GM19240 (cell line): ENCODE measurements at regions not wholly inside any gene's neighbourhood (a gene's known extent, or its start where the extent isn't known, plus 50 kb on each side); places are given as distances from the start of the nearest gene placed in this dataset.

Experiments
- DNase-seq: peaks from one replicate; pipeline ENCODE4 v3.0.0; 2011; ENCODE audit warnings: low spot score; ENCODE audit not compliant: insufficient read length

DNA sequence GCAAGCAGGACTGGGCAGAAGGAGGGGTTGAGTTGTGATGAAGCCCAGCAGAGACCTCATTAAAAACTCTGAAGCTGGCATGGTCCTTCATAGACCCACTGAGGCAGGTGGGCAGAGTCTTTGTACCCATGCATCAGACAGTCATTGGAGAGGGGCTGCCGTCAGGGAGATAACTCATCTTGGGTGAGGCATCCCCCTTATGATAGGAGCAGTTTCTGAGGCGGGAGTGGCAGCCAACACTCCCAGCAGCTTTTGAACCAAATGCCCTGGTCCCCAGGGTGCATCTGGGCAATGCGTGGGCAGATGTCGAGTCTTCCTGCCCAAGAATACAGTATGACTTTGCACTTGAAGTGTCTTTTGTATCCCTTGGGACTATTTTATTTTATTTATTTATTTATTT is 68.1 kb downstream of the HTR5A start:
- no peak for DNase-seq

DNA sequence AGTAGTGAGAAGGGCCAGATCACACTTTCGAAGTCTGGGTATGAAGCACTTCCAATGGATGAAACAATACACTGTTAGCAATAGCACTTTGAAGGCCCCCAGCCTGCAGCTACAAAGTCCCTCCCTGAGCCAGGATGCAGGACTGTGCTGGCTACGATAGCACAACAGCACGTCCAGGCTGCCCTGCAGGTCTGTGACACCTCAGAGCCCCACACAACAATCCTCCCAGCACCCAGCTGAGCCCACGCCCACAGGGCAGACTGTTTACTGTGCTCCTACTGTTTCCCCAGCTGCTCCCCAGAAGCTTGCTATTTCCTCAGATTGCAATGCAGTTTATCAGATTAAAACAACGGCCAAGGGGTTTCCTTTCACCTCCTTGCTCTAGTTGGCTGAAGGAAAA is 71.4 kb downstream of the HTR5A start:
- no peak for DNase-seq

DNA sequence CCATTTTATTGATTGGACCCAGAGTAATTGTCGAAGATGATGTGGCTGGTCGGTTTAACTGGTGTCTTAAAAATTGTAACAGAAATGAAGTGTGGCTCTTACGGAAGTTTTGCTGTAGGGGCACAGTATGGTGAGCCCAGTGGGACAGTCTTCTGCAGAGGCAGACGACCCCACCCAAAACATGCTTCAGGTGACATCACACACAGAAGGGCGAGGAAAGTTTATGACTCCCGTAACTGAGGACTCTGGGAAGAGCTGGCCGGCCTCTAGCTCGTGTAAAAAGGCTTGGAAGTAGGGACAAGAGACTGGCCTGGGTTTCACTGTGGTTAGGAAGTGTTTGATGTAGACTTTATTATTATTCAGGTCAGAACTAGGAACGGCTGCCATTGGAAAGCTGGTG is 73.3 kb downstream of the HTR5A start:
- no peak for DNase-seq

DNA sequence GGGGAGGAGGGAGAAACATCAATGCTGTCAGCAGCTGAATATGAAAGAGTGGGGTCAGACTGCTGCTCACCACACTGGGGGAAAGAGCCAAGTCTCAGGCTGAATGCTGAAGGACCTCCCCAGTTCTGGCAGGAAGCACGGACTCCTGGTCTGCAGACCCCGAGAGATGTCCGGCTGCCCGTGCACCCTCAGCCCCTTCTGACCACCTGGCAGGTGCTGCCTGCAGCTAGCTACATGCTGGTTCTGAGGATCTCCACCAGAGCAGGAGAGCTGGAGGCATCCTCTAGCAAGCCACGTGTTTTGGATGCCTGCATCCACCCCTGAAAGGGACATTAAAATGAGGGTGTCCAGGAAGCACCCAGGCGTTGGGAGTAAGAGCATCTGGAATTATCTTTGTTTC is 74.2 kb downstream of the HTR5A start:
- DNase-seq = no peak

DNA sequence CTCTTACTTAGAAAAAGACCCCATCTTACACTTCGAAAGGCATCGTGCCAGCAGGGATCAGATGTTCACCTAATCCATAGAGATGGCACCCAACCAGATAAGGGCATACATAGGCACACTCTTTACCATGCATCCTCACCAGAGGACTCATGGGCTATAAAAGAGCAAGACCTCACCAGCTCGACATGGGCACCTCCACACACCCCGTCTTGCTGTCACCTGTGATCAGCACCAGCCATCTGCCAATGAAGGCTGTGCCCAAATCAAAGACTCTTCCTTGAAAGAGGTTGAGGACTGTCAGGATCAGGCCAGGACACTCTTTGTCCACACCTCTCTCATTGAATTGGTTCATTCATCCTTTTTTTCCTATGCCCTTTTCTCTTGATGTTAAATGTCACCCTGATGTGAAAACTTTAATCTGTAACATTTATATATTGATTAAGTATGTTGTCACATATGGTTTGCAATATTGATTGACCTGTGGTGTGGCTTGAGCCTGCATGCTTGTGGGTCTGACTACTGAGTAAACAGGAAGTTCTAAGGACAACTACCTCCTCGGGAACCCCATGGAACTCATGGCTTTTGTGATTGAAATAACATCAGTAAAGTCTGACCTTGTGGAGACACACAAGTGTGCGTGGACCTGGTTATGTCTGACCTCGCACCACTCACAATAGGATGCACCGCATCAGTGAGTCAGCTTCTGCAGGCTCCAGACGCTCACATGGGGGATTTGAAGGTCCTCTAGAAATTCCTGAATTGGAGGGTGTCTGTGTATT is 75.5 kb downstream of the HTR5A start:
- DNase-seq = no peak

DNA sequence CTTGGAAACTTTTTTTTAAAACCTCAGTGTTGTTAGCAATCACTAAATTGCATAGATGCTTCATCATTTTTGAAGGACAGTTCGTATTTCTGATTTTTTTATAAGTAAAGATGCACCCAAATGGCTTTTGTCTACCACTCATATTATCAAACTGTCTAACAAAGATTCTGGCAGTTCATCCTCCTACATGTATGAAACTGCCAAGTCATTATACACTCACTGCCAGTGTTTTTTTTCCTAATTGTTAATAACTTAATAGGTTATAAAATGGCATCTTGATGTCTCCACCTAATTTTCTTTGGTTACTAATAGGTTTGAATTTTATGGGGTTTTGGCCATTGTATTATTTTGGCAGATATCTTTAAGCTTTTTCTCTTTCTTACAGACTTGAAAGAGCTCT is 77.0 kb downstream of the HTR5A start:
- no peak for DNase-seq

DNA sequence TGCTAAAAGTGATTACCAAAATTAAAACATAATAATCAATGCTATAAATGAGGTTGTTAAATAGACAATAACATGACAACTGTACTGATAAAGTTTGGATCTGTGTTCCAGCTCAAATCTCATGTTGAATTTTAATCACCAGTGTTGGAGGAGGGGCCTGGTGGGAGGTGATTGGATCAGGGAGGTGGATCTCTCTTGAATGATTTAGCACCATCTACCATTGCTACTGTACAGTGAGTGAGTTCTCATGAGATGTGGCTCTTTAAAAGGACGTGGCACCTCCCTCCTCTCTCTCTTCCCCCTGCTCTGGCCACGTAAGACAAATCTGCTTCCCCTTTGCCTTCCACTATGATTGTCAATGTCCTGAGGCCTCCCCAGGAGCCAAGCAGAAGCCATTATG is 77.5 kb downstream of the HTR5A start:
- no peak for DNase-seq

DNA sequence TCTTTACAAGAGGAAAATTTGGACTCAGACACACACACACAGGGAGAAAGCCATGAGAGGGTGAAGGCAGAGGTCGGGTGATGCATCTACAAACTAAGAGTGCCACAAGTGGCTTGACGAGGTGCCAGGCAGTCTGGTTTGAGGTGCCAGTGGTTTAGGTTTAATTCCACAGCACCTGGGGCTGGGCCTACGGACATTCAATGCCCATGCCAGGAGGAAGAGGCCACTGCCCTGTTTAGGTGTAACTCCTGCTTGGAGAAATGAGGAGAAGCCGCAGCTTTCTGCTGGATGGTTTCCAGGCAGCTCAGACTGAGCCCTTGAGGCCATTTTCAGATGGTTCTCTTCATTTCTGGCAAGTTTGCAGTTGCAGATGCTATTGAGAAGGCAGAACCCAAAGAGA is 83.6 kb downstream of the HTR5A start:
- no peak for DNase-seq

DNA sequence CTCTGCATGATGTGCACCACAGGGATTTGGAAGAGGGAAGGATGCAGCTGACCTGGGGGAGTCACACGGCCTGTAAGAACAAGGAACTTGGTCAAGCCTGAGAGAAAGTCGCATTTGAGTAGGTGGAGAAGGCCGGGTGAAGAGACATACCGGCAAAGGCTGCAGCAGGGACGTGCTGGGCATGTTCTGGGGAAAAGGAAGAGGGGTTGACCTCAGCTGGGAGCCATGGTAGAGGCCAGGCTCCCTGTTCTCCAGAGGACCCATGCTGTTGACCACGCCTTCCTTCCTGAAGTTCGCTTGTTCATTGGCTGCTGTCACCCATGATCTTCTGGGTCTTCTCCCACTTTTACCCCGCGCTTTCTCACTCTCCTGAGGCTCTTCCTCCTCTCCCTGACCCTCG is 84.5 kb downstream of the HTR5A start:
- DNase-seq = no peak

DNA sequence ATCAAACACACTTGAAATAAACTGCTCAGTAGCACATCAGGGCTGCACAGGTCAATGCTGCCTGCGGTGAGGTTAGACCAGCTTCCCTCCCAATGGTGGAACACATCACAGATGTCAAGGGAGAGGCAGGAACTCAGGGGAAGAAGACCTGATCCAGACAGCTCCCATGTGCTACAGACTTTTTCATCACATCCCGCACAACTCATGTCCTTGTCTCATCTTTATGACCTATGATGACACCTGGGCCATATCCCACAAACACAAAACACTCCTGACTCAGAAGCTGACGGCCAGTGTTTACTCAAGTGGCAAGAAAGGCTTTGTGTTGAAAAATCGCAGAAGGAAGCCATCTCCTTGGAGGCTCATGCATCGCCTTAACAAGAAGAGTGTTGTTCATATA is 91.6 kb downstream of the HTR5A start:
- DNase-seq = no peak

DNA sequence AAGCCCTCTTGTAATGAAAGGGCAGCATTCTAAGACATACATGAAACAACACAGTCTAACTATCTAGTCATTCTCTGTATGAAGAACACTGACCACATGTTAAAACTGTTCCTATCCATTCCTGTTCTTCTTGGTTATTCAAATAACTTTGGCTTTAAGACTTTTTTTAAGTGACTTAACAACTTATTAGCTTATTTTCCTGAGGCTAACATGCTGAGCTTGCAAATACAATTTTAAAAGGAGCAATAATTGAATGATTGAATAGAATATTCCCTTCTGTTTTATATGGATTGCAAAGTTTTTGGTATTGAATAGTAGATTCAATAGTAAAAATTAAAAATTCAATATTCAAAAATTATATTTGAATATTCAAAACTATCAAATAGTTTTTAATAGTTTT is 92.3 kb downstream of the HTR5A start:
- DNase-seq = no peak

DNA sequence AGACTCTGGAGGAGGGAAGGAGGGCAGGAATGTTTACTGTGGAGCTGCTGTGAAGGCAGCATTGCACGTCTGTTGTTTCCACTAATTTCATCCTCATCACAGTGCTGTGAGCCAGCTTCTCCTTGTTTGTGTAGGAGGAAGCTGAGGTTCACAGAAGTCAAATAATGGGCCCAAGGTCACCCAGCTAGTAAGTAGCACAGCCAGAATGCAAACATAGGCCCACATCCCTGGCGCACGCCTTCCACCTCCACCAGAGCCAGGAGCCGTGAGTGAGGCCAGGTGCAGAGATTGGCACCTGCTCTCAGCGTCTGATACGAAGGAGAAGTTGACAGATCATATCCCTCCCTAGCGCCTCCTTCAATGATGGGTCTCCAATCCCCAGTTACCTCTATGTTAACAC is 93.6 kb downstream of the HTR5A start:
- no peak for DNase-seq

DNA sequence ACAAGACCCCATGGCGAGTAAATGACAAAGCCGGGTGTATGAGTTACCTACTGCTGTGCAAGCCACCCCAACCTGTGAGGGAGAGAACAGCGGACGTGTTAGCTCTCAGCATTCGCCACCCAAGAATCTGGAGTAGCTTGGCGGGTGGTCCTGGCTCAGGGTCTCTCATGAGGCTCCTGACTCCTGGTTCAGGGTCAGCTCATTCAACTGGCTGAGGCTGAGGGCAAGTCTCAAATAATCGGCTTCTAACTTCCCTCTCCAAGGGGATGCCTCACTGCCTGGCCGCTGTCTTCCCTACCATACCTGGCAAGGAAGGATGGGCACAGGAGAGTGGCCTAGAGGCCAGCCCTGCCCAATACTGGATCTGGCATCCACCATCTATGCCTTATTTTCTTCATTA is 94.2 kb downstream of the HTR5A start:
- DNase-seq = no peak

DNA sequence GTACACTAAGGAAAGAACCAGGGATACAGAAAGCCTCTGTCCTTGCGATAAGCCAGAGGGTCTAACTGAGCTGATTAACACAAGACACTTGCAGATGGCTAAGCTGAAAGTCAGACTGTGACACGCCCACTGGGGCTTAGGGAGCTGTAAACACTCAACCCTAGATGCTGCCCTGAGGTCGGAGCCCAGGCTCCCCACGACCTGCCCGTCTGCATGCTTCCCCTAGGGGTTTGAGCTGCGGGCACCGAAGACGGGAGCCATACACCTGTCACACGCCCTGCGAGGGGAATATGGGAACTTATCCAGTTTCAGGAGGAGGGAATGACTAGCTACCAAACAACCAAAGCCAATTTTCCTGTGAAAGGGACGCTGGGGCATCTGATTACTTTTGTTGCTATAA is 96.0 kb downstream of the HTR5A start:
- no peak for DNase-seq

DNA sequence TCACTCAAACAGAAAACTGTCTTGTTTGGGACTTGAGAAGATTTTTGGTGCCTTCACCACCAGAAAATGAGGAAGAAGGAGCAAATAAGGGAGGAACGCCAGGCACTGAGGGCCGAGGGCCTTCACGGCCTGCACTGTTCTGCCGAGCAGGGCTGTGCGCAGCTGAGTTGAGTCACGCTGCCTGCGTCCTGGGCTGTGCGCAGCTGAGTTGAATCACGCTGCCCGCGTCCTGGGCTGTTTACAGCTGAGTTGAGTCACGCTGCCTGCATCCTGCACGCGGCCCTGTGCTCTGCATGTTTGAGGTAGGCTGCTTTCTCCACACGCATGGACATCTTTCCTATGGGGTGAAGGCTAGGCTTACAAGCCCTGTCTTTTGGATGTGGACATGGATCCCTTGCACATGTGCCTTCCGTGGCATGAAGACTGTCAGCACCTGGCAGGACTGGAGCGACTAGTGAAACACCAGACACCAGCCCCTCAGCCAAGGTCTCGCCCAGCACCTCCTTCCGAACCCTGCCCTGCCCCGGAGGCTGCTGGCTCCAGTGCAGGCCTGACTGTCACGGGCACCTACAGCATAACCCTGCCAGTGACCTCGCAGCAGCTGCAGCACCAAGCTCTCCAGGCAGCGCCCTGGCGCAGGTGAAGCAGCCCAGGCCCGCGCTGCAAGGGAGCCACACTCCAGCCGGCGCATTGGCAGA is 96.7 kb downstream of the HTR5A start:
- DNase-seq = no peak

DNA sequence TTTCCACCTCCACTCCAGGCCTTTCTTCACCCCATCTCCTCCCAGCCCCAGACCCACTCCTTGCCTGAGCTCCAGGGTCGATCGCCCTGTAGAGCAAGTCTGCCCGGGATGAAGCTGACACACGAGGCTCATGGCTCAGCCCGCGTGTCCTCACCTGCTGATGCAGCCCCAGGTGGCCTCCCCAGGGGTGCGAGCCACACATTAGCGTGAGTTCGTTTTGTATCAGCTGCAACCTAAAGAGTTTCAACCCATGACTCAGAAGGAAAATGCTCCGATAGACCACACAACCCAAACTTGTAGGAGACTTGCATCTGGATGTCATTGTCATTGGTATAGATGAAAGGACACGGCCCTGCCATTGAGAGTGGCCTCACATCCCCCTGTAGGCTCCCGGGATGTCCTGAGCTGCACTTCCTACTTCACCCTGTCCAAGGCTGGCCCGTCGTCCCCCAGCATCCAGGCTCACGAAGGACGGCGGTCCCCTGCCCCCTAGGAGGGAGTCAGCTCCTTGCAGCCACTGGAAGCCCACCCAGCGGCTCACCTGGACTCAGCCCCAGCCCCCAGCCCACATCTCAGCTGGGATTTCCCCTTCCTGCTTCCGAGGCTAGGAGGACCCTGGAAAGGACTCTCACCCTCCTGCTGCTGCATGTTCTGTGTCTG is 97.7 kb downstream of the HTR5A start:
- DNase-seq = no peak

DNA sequence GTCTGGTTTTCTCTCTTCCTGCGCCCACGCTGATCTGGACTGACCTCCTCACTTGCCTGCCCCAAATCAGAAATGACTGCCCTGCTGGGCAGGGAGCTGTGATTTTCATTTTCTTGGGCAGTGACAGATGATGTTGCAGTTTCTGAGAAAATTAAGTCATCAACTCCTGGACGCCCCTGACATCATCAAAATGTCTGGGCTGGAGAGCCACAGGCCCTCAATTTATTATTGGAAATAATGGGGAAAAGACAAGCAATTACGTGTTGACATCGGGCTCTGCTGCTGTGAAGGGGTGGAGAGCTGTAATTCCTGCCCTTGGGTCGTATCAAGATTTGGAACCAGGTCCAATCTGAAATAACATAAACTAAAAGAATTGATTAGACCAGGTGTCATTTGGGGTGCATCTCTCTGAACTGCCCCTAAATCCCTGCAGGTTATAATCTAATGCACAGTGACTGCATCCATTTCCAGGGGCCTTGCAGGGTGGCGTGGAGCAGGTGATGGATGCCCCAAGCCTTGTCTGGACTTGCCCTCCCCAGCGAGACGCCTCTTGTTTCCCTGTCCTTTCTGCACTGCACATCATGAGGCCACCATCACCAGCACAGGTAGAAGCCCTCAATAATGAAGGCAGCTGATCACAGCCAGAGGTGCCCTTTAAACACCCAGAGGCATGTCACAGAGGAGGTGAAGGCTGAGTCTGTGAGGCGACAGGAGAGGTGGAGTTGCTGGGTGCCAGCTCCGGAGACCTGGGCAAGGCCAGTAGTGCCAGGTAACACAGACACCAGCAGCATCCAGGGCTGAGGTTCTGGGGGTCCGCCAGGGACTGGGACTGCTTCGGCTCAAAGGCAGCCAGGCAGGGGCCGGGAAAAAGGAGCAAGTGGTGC is 98.7 kb downstream of the HTR5A start:
- DNase-seq = no peak

DNA sequence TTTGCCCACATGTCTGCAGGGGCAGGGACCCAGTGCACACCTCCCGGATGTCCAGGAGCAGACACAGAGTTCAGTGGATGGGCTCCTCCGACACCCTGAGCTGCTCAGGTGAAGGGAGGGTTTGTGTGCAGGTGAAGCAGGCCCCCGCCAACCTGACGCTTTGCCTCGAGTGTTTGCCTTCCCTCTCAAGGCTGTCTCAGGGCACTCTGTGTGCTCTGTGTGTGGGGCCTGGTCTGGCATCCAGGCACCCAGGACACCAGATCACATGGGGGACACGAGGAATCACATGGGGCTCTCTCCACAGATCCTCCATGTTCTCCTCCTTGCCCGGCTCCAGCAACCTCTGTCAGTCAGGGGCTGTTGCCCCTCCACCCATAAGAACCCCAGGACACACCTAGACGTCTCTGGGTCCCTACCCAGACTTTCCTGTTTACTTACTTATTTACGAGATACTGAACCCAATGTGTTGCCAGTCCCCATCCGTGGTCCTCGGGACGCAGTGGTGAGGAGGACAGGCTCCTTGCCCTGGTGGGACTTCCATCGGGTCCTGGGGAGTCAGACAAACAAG is 99.5 kb downstream of the HTR5A start:
- no peak for DNase-seq

DNA sequence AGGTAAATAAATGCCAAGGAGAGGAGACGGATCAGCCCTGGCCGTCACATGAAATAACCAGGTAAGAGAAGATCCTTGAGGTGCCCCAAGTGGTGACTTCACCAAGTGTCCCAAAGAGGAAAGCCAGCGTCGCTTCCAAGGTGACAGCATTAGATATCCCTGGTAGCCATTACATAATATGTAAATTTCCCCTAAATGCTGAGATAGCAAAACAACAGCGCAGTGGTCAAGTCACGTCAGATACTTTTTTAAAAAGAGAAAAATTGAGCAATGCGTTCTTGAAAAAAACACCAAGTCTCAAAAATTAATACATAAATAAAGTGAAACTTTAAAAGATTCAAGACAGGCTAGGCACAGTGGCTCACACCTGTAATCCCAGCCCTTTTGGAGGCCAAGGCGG is 100.2 kb downstream of the HTR5A start:
- DNase-seq = no peak

DNA sequence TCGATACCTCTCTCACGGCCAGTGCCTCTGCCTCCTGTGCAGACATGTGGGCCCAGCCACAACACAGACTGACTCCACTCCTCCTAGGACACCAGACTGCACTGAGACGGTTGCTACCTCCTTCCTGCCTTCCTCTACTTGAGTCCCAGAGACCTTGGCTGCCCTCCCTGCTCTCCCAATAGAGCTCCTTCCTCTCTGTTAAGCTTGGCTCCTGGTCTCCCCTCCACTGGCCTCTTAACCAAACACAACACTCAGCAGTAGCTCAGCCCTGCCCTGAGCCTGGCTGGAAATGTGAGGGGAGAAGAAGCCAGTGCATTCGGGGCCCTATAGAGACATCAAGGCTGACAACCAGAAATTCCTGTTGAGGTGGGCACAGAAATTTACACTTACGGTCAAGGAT is 102.0 kb downstream of the HTR5A start:
- no peak for DNase-seq

DNA sequence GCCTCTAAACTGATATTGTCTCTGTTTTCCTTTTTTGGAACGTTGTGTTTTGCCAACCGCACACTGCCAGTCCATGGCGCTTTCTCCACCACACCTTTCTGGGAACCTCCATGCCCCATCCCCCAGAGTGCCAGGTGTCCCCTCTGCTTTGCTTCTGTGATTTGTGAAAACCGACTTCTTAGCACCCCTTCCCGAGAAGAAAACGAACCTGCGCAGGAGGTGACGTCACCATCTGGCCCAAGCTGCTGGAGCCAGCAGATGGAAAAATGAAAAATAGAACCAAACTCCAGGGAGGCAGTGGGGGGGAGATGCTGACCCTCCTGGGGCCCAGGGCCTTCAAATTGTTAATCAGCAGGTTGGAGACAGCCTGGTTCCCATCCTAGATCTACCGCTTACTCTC is 103.8 kb downstream of the HTR5A start:
- DNase-seq = no peak
